C4-2B (cell line): ENCODE measurements at regions not wholly inside any gene's neighbourhood (a gene's known extent, or its start where the extent isn't known, plus 50 kb on each side); places are given as distances from the start of the nearest gene placed in this dataset.

Source experiments
- H3K27ac ChIP-seq: fragments of 450-650 bp; 2 replicates; pipeline ENCODE4 v1.5.1; 2017
- CTCF ChIP-seq: fragments of 450-650 bp; conservative IDR thresholded peaks from 2 replicates; pipeline ENCODE4 v1.5.1; 2017; ENCODE audit warnings: mild to moderate bottlenecking
- ZFX ChIP-seq: fragments of 450-650 bp; IDR thresholded peaks from 2 replicates; pipeline ENCODE4 v1.6.1; 2017

DNA sequence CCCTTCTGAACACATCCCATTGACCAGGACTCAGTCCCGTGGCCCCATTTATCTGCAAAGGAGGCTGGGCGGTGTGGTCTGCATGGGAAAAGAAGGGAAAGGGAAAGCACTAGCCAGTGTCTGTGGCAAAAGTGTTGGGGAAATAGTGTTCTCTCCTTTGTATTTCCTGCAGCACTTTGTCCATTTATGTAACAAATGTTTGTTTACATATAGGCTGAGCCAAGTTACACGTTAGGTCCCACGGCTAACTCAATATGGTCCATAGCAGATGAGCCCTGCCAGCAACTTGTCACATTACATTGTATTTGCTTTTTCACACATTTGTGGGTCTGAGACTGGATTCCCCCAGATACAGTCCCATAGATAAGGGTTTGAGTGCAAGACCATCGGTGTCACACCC, 260.5 kb downstream of the MSX2 start:
- H3K27ac ChIP-seq, result no peak overlapping the region
- TF ChIP-seq CTCF (no peak), ZFX (no peak)

GRCh38 chr5:174982485-174982884, 258.1 kb downstream of the MSX2 start:
- no peak overlapping the region for H3K27ac ChIP-seq
- TF ChIP-seq CTCF (no peak), ZFX (no peak)

- no peak overlapping the region for H3K27ac ChIP-seq
- TF ChIP-seq ZFX (no peak), CTCF (no peak)
Observed at GRCh38 chr5:174981416-174981815, 257.0 kb downstream of the MSX2 start.

DNA sequence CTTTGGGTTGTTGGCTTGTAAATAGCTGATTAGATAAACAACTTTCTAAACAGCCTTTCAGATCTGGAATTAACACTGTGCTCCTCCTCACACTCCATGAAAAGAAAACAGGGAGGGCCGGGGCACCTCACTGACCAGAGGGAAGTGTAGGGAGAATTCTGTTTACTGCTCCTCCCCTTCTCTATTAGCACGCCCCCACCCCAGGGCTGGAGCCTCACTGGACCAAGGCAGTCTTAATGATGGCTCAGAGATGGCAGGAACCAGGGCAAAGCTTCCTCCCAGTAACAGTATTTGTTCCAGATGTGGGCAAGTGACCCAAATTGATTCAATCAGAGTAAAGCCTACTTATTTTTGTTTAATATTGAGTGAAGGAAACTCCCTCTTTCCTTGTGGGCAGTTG, 256.6 kb downstream of the MSX2 start:
- no peak overlapping the region for H3K27ac ChIP-seq
- no peak for TF ChIP-seq CTCF
- no peak for TF ChIP-seq ZFX

DNA sequence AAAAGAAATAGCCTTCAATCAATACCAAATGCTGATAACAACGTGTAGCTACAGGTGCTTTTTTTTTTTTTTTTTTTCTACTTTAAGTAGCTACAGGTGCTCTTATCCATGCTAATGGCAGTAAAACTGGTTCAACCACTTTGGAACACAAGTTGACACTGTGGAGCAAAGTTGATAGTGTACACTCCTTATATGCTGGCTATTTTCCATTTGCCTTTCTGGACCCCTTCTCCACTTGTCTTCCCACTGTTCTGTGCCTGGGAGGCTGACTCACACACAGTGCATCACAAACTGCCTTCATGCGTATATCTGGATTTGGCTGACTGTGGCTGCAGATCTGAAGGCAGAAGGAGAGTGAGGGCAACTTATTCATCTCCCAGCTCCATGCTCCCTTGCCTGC, 247.9 kb downstream of the MSX2 start:
- TF ChIP-seq ZFX, result no peak
- TF ChIP-seq CTCF, result no peak
- H3K27ac ChIP-seq, result no peak overlapping the region

DNA sequence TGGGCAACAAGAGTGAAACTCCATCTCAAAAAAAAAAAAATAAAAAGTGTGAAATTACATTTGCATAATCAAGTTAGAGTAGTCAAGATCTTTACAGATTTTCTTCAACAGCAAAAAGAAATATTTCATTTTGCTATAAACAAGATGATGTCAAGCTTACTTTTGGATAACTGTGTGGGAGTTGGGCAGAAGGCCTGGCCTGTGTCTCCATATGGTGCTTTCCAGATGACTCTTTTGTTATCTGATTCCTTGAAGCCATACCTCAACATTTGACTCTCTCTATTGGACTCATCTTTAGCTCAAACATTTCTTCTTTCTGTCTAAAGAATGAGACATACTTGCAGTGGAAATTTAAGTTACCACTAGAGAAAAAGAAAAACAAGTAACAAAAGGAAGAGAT, 246.8 kb downstream of the MSX2 start:
- no peak for TF ChIP-seq CTCF
- no peak for TF ChIP-seq ZFX
- H3K27ac ChIP-seq, result no peak overlapping the region

DNA sequence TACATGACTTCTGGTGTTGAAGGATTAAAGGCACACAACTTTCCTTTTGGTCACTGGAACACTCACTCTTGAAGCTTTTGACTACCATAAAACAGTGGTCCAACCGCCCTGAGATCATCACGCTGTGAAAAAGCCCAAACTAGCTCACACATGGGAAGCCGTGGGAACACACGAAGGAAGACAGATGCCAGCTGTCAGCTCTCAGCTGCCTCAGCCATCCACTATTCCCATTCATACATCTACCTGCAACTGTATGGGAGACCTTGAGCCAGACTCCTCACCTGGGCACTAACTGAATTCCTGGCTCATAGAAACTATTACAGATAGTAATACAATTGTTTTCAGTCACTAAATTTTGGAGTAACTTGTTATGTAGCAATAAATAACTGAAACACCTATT, 246.1 kb downstream of the MSX2 start:
- TF ChIP-seq ZFX (no peak), CTCF (no peak)
- H3K27ac ChIP-seq, result no peak overlapping the region
